SK-N-SH (cell line): ENCODE measurements at regions not wholly inside any gene's neighbourhood (a gene's known extent, or its start where the extent isn't known, plus 50 kb on each side); places are given as distances from the start of the nearest gene placed in this dataset.
"Not testable (repeated sequence)": the region's sequence is repeated elsewhere in the genome, so short reads cannot be mapped to it uniquely, and the experiment has no call there.

Source experiments
- CTCF ChIA-PET: fragments of 300-600, 350-600 bp; formaldehyde crosslinking; extraction: SDS; loops from one replicate; lab custom pipeline; 2021; lab: Yijun Ruan, JAX
- POLR2A ChIA-PET: fragments of 350-600 bp; sonication (Branson Sonifier 250); formaldehyde crosslinking; extraction: SDS; loops from one replicate; lab custom pipeline; 2020; ENCODE audit warnings: antibody characterized with exemption, inconsistent platforms; lab: Yijun Ruan, JAX
- DNase-seq: peaks from one replicate; pipeline ENCODE4 v3.0.0; 2012
- H2AFZ ChIP-seq: fragments of 200-600 bp; sonication (generic); 2 replicates; pipeline ENCODE4 v1.8.1; 2016; ENCODE audit warnings: antibody characterized with exemption, mild to moderate bottlenecking, low read depth
- H3F3A ChIP-seq: fragments of 200-600 bp; sonication (generic); replicated peaks from 2 replicates; pipeline ENCODE3; 2016; ENCODE audit warnings: antibody characterized with exemption, mild to moderate bottlenecking; ENCODE audit not compliant: insufficient read depth
- H3K27ac ChIP-seq, 2 experiments: fragments of 200-500 bp in 1 of 2; fragments of 200-600 bp in 1 of 2; sonication (Bioruptor generic) in 1 of 2; sonication (generic), shearing (Covaris generic) in 1 of 2; 2 replicates each; pipeline versions ENCODE4 v1.5.1 to v1.6.1; 2014 to 2016; ENCODE audit warnings: low read depth in 2 of 2, inconsistent platforms in 1 of 2, low read length in 1 of 2, mild to moderate bottlenecking in 1 of 2, mixed read lengths in 1 of 2
- H3K27me3 ChIP-seq: fragments of 200-600 bp; sonication (generic), shearing (Covaris generic); 2 replicates; pipeline ENCODE4 v1.6.1; 2016; ENCODE audit warnings: mixed run types; ENCODE audit not compliant: insufficient read depth
- H3K36me3 ChIP-seq, 2 experiments: fragments of 200-500 bp in 1 of 2; fragments of 200-600 bp in 1 of 2; sonication (Bioruptor generic) in 1 of 2; sonication (generic) in 1 of 2; replicated peaks in 1 of 2; 2 replicates each; pipeline versions ENCODE3 to v1.5.1; 2014 to 2016; ENCODE audit warnings: low read length in 1 of 2, mild to moderate bottlenecking in 1 of 2; ENCODE audit not compliant: insufficient read depth in 2 of 2, control insufficient read depth in 1 of 2
- H3K4me1 ChIP-seq, 2 experiments: fragments of 200-500 bp in 1 of 2; fragments of 200-600 bp in 1 of 2; sonication (Bioruptor generic) in 1 of 2; sonication (generic), shearing (Covaris generic) in 1 of 2; 2 replicates each; pipeline versions ENCODE4 v1.5.1 to v1.6.1; 2014 to 2016; ENCODE audit warnings: low read depth in 1 of 2, low read length in 1 of 2, mixed run types in 1 of 2; ENCODE audit not compliant: insufficient read depth in 2 of 2, control insufficient read depth in 1 of 2
- H3K4me2 ChIP-seq: fragments of 200-600 bp; sonication (generic), shearing (Covaris generic); 2 replicates; pipeline ENCODE4 v1.6.1; 2017; ENCODE audit warnings: mixed run types
- H3K4me3 ChIP-seq, 2 experiments: fragments of 200-500 bp in 1 of 2; fragments of 200-600 bp in 1 of 2; sonication (Bioruptor generic) in 1 of 2; sonication (generic), shearing (Covaris generic) in 1 of 2; 2 replicates each; pipeline versions ENCODE4 v1.5.1 to v1.8.1; 2014 to 2016; ENCODE audit warnings: low read depth in 2 of 2, inconsistent platforms in 1 of 2, low read length in 1 of 2, mild to moderate bottlenecking in 1 of 2, mixed read lengths in 1 of 2, moderate library complexity in 1 of 2
- H3K79me2 ChIP-seq: fragments of 200-600 bp; sonication (generic); 2 replicates; pipeline ENCODE4 v1.8.1; 2017; ENCODE audit warnings: mild to moderate bottlenecking; ENCODE audit not compliant: insufficient read depth
- H3K9ac ChIP-seq: fragments of 200-600 bp; sonication (generic); 2 replicates; pipeline ENCODE4 v1.6.1; 2017; ENCODE audit warnings: mixed run types
- H3K9me2 ChIP-seq: fragments of 200-600 bp; sonication (generic); 2 replicates; pipeline ENCODE4 v1.6.1; 2017; ENCODE audit warnings: mixed run types
- H3K9me3 ChIP-seq: fragments of 200-600 bp; sonication (generic); 2 replicates; pipeline ENCODE4 v1.6.1; 2017; ENCODE audit warnings: mixed run types, mild to moderate bottlenecking, moderate library complexity
- H4K20me1 ChIP-seq: fragments of 200-600 bp; sonication (generic); 2 replicates; pipeline ENCODE4 v1.6.1; 2017; ENCODE audit warnings: mild to moderate bottlenecking, mixed run types; ENCODE audit not compliant: insufficient read depth
- CHD2 ChIP-seq: fragments of 150-350 bp; IDR thresholded peaks from 2 replicates; pipeline ENCODE4 v1.6.1; 2018; ENCODE audit warnings: low read length; ENCODE audit not compliant: partially characterized antibody
- EZH2phosphoT487 ChIP-seq: fragments of 200-600 bp; sonication (generic); IDR thresholded peaks from 2 replicates; pipeline ENCODE4 v1.6.1; 2017; ENCODE audit warnings: low read depth, mixed run types, mild to moderate bottlenecking, antibody characterized with exemption, moderate library complexity, borderline replicate concordance
- FOSL2 ChIP-seq: IDR thresholded peaks from 2 replicates; pipeline ENCODE4 v1.4.0; 2012; ENCODE audit warnings: low read depth, mild to moderate bottlenecking, moderate library complexity, borderline replicate concordance
- JUND ChIP-seq: IDR thresholded peaks from 2 replicates; pipeline ENCODE4 v1.4.0; 2012
- MEF2A ChIP-seq: IDR thresholded peaks from 2 replicates; pipeline ENCODE4 v1.4.0; 2012; ENCODE audit warnings: low read depth, borderline replicate concordance
- MXI1 ChIP-seq: IDR thresholded peaks from 2 replicates; pipeline ENCODE4 v1.6.1; 2012; ENCODE audit warnings: mild to moderate bottlenecking, low read depth, low read length, improper control_type of control experiment
- NFIC ChIP-seq: IDR thresholded peaks from 2 replicates; pipeline ENCODE4 v1.4.0; 2012; ENCODE audit warnings: borderline replicate concordance
- POLR2AphosphoS5 ChIP-seq: IDR thresholded peaks from 2 replicates; pipeline ENCODE4 v1.6.1; 2012; ENCODE audit warnings: low read depth, low read length
- RAD21 ChIP-seq: IDR thresholded peaks from 2 replicates; pipeline ENCODE4 v1.6.1; 2012; ENCODE audit warnings: mild to moderate bottlenecking, low read length
- RCOR1 ChIP-seq: fragments of 150-350 bp; IDR thresholded peaks from 2 replicates; pipeline ENCODE4 v1.6.1; 2017; ENCODE audit warnings: antibody characterized with exemption, low read length
- RFX5 ChIP-seq: IDR thresholded peaks from 2 replicates; pipeline ENCODE4 v1.6.1; 2012; ENCODE audit warnings: mild to moderate bottlenecking, improper control_type of control experiment, low read length
- SIN3A ChIP-seq: IDR thresholded peaks from 2 replicates; pipeline ENCODE4 v1.6.1; 2012; ENCODE audit warnings: low read depth, mild to moderate bottlenecking, low read length, moderate library complexity, borderline replicate concordance
- TAF1 ChIP-seq: IDR thresholded peaks from 2 replicates; pipeline ENCODE4 v1.6.1; 2012; ENCODE audit warnings: low read depth, mild to moderate bottlenecking, low read length, moderate library complexity, borderline replicate concordance
- TCF12 ChIP-seq: IDR thresholded peaks from 2 replicates; pipeline ENCODE4 v1.4.0; 2012
- WGBS: methylation state at CpG from one replicate; pipeline ENCODE4 v1.1.6; 2017; ENCODE audit warnings: low lambda C conversion rate; 5-methylcytosine and 5-hydroxymethylcytosine counted together
- TF ChIP-seq, protein P1 (sequence below): IDR thresholded peaks from 2 replicates; pipeline ENCODE4; 2012
- TF ChIP-seq, protein P2 (sequence below): IDR thresholded peaks from 2 replicates; pipeline ENCODE4 v1.4.0; 2012; ENCODE audit warnings: low read depth

DNA sequence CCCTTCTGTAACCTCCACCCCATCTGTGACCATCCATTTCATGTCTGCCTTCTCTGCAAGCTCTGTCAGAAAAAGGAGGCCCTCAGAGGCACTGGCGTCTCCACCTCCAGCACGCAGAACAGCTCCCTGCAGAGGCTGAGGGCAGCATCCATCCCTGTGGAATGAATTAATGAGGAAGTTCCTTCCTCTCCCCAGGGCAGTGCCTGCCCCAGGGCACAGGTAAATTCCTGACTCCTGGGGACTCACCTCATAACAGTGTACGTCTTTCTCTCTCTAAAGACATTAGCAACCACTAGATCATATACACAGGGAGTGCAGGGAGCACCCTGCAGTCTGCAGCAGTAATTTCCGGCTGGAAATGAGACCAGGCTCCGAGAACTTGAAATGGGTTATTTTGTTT, 155.0 kb upstream of the TMEM132C start:
- WGBS: 32% methylated on average over 5 of the region's 5 CpGs
- DNase-seq: no peak
- CTCF ChIA-PET: interaction anchor here (0.9 to 2.0 kb wide), 2 partner anchors 10 to 148 kb away, joined by 4 to 6 read pairs; no protein-coding TSS in a partner anchor
- Histone ChIP-seq H3K27me3 (no peaks in the 10 kb centered on the region), H3K9ac (no peak overlapping the region), H3K4me1 (peaks cover 0 to 3% of the 10 kb centered on the region in 2 experiments; a peak in 1 of 4 replicates), H4K20me1 (no peaks in the 10 kb centered on the region), H3K4me3 (no peak overlapping the region), H3F3A (no peaks in the 10 kb centered on the region), H3K9me3 (no peaks in the 10 kb centered on the region; the same call in 1 of the 2 replicates), H3K9me2 (no peaks in the 10 kb centered on the region), H3K36me3 (no peaks in the 10 kb centered on the region), H3K27ac (no peak overlapping the region), H2AFZ (no peak overlapping the region), H3K4me2 (no peak overlapping the region), H3K79me2 (no peaks in the 10 kb centered on the region)
- POLR2A ChIA-PET: no interaction called here
- no peak for TF ChIP-seq NFIC
- TF ChIP-seq CHD2: no peak
- no peak for TF ChIP-seq TAF1
- no peak for TF ChIP-seq JUND
- TF ChIP-seq RCOR1: no peak

DNA sequence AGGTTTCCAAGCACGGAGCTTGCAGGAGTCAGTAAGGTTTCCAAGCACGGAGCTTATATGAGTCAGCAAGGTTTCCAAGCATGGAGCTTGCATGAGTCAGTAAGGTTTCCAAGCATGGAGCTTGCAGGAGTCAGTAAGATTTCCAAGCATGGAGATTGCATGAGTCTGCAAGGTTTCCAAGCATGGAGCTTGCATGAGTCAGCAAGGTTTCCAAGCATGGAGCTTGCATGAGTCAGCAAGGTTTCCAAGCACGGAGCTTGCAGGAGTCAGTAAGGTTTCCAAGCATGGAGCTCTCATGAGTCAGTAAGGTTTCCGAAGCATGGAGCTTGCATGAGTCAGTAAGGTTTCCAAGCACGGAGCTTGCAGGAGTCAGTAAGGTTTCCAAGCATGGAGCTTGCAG, 153.7 kb upstream of the TMEM132C start:
- 38% methylated on average over 5 of the region's 5 CpGs for WGBS
- DNase-seq, POLR2A ChIA-PET, H3K36me3 ChIP-seq, H3K4me3 ChIP-seq, H3K27ac ChIP-seq, CTCF ChIA-PET, H2AFZ ChIP-seq, H3K9me3 ChIP-seq, H3K4me1 ChIP-seq, H3K9ac ChIP-seq, H3K4me2 ChIP-seq, H3K9me2 ChIP-seq, H3K27me3 ChIP-seq, H4K20me1 ChIP-seq, H3K79me2 ChIP-seq, H3F3A ChIP-seq: not testable (repeated sequence)

DNA sequence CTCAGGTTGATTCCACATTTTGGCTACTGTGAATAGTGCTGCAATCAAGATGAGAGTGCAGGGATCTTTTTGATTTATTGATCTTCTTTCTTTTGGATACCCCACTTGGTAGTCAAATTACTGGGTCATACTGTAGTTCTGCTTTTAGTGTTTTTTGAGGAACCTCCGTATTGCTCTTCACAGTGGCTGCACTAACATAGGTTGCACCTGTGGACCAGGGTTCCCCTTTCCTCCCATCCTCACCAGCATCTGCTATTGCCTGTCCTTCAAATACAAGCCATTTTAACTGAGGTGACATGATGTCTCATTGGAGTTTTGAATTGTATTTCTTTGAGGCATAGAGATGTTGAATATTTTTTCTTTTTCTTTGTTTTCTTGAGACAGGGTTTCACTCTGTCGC, 152.5 kb upstream of the TMEM132C start:
- no peak overlapping the region for H3K9ac ChIP-seq
- H3K4me2 ChIP-seq: no peak overlapping the region
- no peak overlapping the region for H3K4me3 ChIP-seq
- no peak overlapping the region for H2AFZ ChIP-seq
- peaks cover 0 to 3% of the 10 kb centered on the region in 2 experiments; a peak in 1 of 4 replicates for H3K4me1 ChIP-seq
- no peaks in the 10 kb centered on the region for H3K79me2 ChIP-seq
- DNase-seq: no peak
- H3K9me2 ChIP-seq: no peaks in the 10 kb centered on the region
- no peaks in the 10 kb centered on the region for H3F3A ChIP-seq
- no peaks in the 10 kb centered on the region for H3K27me3 ChIP-seq
- H3K27ac ChIP-seq: no peak overlapping the region
- no peaks in the 10 kb centered on the region for H4K20me1 ChIP-seq
- WGBS: 59% methylated on average over 2 of the region's 2 CpGs
- no peaks in the 10 kb centered on the region for H3K36me3 ChIP-seq
- ChIA-PET CTCF (interaction anchor here (1.5 kb wide), 1 partner anchor 145 kb away, joined by 4 read pairs; no protein-coding TSS in a partner anchor), POLR2A (no interaction called here)
- H3K9me3 ChIP-seq: no peaks in the 10 kb centered on the region; the same call in 1 of the 2 replicates
- TF ChIP-seq TAF1 (no peak), MXI1 (no peak), RAD21 (no peak), JUND (no peak), SIN3A (no peak), RFX5 (no peak), POLR2AphosphoS5 (no peak), EZH2phosphoT487 (no peak), MEF2A (no peak), NFIC (no peak), FOSL2 (no peak), TCF12 (no peak)
- TF ChIP-seq, protein P1, sequence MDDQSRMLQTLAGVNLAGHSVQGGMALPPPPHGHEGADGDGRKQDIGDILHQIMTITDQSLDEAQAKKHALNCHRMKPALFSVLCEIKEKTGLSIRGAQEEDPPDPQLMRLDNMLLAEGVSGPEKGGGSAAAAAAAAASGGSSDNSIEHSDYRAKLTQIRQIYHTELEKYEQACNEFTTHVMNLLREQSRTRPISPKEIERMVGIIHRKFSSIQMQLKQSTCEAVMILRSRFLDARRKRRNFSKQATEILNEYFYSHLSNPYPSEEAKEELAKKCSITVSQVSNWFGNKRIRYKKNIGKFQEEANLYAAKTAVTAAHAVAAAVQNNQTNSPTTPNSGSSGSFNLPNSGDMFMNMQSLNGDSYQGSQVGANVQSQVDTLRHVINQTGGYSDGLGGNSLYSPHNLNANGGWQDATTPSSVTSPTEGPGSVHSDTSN: no peak
- TF ChIP-seq, protein P2, sequence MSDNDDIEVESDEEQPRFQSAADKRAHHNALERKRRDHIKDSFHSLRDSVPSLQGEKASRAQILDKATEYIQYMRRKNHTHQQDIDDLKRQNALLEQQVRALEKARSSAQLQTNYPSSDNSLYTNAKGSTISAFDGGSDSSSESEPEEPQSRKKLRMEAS: no peak
